A673 (cell line): ENCODE measurements at regions not wholly inside any gene's neighbourhood (a gene's known extent, or its start where the extent isn't known, plus 50 kb on each side); places are given as distances from the start of the nearest gene placed in this dataset.

ENCODE experiments used
- CTCF ChIP-seq: fragments of 300-800, 200-600 bp; sonication (generic); conservative IDR thresholded peaks from 2 replicates; pipeline ENCODE4 v1.5.1; 2017; ENCODE audit warnings: low read depth, mild to moderate bottlenecking, antibody characterized with exemption, low read length, moderate library complexity, mixed read lengths
- EZH2 ChIP-seq: fragments of 200-600 bp; sonication (generic); IDR thresholded peaks from 2 replicates; pipeline ENCODE4 v1.6.1; 2017; ENCODE audit warnings: borderline replicate concordance, low read depth, mild to moderate bottlenecking, mixed read lengths, antibody characterized with exemption, low read length; ENCODE audit not compliant: poor library complexity, severe bottlenecking

GRCh38 chr5:118233606-118234005 lies 754.7 kb downstream of the DTWD2 start:
- TF ChIP-seq CTCF (no peak), EZH2 (no peak)
